GM10266 (cell line): ENCODE measurements at regions not wholly inside any gene's neighbourhood (a gene's known extent, or its start where the extent isn't known, plus 50 kb on each side); places are given as distances from the start of the nearest gene placed in this dataset.
"Not testable (repeated sequence)": the region's sequence is repeated elsewhere in the genome, so short reads cannot be mapped to it uniquely, and the experiment has no call there.

Experiments used
- DNase-seq: peaks from one replicate; pipeline ENCODE4 v3.0.0; 2012; ENCODE audit errors: extremely low spot score
- TF ChIP-seq, protein P1 (sequence below): IDR thresholded peaks from 2 replicates; pipeline ENCODE4 v1.5.1; 2012; ENCODE audit warnings: mild to moderate bottlenecking, low read depth; ENCODE audit not compliant: control insufficient read depth, insufficient read depth; ENCODE audit errors: missing control alignments

DNA sequence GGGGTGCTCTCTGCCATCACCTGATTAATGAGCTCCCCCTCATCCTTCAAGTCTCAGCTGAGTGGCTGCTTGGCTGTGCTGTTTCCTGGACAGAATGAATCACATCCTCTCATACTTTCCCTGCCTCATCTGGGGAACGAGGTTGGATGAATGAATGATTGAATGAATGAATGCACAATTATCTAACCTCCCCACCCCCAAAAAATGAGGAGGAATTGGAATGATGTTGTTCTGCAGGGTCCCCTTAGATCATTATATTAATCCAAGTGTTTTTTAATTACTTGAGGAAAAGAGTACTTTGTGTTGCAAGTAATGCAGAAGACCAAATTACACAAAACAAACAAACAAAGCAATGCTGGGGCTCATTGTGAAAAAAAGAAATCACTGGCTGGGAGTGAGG lies 240.2 kb downstream of the BUB3 start:
- DNase-seq, result no peak
- TF ChIP-seq, protein P1, sequence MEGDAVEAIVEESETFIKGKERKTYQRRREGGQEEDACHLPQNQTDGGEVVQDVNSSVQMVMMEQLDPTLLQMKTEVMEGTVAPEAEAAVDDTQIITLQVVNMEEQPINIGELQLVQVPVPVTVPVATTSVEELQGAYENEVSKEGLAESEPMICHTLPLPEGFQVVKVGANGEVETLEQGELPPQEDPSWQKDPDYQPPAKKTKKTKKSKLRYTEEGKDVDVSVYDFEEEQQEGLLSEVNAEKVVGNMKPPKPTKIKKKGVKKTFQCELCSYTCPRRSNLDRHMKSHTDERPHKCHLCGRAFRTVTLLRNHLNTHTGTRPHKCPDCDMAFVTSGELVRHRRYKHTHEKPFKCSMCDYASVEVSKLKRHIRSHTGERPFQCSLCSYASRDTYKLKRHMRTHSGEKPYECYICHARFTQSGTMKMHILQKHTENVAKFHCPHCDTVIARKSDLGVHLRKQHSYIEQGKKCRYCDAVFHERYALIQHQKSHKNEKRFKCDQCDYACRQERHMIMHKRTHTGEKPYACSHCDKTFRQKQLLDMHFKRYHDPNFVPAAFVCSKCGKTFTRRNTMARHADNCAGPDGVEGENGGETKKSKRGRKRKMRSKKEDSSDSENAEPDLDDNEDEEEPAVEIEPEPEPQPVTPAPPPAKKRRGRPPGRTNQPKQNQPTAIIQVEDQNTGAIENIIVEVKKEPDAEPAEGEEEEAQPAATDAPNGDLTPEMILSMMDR, result no peak

DNA sequence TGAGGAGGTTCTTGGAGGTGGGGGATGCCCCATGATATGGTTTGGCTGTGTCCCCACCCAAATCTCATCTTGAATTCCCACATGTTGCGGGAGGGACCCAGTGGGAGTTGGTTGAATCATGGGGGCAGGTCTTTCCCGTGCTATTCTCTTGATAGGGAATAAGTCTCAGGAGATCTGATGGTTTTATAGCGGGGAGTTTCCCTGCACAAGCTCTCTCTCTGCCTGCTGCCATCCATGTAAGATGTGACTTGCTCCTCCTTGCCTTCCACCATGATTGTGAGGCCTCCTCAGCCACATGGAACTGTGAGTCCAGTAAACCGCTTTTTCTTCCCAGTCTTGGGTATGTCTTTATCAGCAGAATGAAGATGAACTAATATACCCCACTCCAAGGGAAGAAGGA lies 241.0 kb downstream of the BUB3 start:
- not testable (repeated sequence) for DNase-seq

DNA sequence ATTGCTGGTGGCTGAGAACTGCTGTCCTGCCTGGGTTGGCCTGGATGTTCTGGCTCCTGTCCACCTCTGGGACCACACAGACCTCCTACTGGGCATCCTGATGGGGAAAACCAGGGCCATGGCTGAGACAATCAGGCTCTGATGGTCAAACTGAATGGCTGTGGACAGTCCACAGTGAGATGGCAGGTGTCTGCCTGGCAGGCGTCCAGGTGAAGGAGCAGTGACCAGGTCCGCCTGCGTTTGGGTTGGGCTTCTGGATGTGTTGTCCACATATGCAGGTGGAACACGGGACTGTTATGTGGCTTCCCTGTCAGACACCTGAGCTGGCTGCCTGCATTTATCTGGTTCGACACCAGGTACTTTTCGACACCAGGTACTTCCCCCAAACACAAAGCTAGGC lies 241.7 kb downstream of the BUB3 start:
- DNase-seq, result no peak

DNA sequence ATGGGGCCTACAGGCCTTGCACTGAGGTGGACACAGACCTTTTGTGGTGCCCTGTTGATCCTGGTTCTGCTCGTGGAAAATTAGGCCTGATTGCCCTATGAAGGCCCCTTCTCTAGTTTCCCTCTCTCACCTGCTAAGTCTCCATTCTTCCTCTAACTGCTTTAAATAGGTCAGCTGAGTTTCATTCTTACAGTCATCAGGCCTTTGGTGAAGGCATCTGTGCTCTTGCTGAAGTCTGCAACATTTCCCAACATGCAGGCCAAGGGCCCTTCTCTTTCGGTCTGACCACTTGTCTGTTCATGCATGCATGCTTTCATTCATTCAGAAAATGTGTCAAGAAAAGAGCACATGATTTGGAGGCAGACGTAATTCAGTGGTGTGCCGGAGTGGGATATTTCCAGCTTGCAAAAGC lies 244.0 kb downstream of the BUB3 start:
- TF ChIP-seq, protein P1, result no peak
- peak; percentile 67 for DNase-seq

More for the DNA sequence above, 241.7 kb downstream of the BUB3 start:
- TF ChIP-seq, protein P1, result no peak

DNA sequence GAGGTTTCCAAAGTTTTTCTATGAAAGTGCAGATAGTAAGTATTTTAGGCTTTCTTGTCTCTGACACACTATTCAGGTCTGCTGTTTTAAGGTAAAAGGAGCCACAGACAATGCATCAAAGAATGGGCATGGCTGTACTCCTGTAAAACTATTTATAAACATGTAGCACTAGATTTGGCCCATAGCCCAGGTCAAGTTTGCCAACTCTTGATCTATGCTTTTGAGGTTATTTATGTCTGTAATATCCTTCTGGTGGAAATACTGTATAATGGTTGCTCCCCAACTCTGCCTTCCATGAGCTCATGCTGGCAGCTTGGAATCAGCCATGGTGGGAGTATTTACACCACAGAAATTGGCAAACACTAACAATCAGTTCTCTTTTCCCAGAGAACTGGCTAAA lies 244.6 kb downstream of the BUB3 start:
- DNase-seq, result no peak
- TF ChIP-seq, protein P1, result no peak

DNA sequence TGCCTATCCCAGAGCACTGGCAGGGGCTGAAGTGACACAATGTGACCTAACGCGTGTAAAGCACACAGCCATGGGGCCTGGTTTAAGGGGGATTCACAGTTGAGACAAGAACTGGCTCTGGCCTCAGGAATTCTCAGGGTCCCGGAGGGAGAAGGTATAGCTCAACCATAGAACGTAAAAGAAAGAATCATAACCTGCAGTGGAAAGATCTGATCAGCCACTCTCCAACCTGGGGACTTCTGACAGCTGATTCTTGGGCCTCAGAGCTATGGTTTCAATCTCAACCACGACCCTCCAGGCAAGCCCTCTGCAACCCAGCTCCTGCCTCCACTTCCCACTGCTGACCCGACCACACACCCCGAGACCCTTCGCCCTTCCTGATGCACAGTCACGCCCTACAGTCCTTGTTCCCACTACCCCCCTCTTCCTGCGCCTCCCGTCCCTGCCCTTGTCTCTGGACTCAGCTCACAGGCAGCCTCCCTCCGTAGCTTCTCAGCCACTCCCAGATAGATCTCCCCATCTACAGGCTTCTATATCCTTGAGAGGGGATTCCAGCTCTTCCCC lies 245.2 kb downstream of the BUB3 start:
- TF ChIP-seq, protein P1, result no peak
- no peak for DNase-seq

DNA sequence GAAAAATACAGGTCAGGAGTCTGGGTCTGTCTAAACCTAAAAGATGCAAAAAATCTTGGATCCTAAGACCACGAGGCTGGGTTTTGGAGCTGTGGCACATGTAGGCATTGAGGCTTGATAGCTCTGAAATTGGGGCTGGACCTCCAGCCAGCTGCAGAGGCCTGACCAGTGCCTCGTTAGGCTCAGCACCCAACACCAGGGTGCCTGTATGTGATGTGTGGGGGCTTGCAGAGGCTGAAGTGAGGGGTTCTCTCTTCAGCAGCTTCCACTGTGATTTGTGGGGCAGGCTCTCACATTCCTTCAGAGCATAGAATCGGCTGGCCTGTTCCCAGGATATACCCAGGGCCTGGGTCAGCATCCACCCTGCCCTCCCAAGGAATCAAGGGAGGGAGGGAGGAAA lies 247.8 kb downstream of the BUB3 start:
- DNase-seq, result no peak
- TF ChIP-seq, protein P1, result no peak

DNA sequence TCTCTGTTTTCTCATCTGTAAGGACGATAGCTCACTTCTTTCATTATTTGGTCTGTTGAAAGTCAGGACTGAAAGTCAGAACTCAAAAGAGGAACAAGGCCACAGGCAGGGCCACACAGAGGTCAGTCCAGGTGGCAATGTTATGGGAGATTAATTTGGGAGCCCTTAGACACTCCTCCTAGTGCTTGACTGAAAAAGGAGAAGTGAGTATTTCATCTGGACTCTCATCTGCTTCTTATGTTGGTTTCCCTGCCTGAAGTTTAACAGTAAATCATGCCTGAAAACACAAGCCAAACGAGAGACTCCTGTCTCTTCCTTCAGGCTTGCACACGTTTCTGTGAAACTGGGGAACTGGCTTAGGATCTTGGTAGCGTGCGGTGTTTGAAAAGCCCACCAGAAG lies 248.5 kb downstream of the BUB3 start:
- peak; percentile 71 for DNase-seq
- TF ChIP-seq, protein P1, result no peak
